NT2/D1 (cell line): ENCODE measurements at regions not wholly inside any gene's neighbourhood (a gene's known extent, or its start where the extent isn't known, plus 50 kb on each side); places are given as distances from the start of the nearest gene placed in this dataset.

Experiments used
- DNase-seq: peaks from one replicate; pipeline ENCODE4 v3.0.0-alpha.2; 2011; ENCODE audit warnings: low read depth, low spot score
- H3K27me3 ChIP-seq: 2 replicates; pipeline ENCODE4 v1.6.0; 2011; ENCODE audit warnings: mild to moderate bottlenecking; ENCODE audit not compliant: insufficient read length, insufficient read depth
- H3K36me3 ChIP-seq: 2 replicates; pipeline ENCODE4 v1.6.1; 2011; ENCODE audit warnings: mild to moderate bottlenecking, low read length, mixed read lengths; ENCODE audit not compliant: insufficient read depth, insufficient read length
- H3K4me1 ChIP-seq: 2 replicates; pipeline ENCODE4 v1.5.1; 2011; ENCODE audit not compliant: insufficient read depth, insufficient read length
- H3K4me3 ChIP-seq: 2 replicates; pipeline ENCODE4 v1.5.1; 2011; ENCODE audit warnings: low read depth; ENCODE audit not compliant: insufficient read length
- H3K9ac ChIP-seq: 2 replicates; pipeline ENCODE4 v1.6.0; 2011; ENCODE audit warnings: low read depth; ENCODE audit not compliant: insufficient read length
- H3K9me3 ChIP-seq: 2 replicates; pipeline ENCODE4 v1.5.1; 2011; ENCODE audit warnings: mild to moderate bottlenecking, low read length; ENCODE audit not compliant: insufficient read depth
- SUZ12 ChIP-seq: IDR thresholded peaks from 2 replicates; pipeline ENCODE4 v1.6.1; 2011; ENCODE audit not compliant: insufficient read length, insufficient read depth; ENCODE audit errors: extremely low read depth
- YY1 ChIP-seq: IDR thresholded peaks from 2 replicates; pipeline ENCODE4 v1.6.1; 2011; ENCODE audit not compliant: insufficient read length, insufficient read depth
- ZNF274 ChIP-seq: IDR thresholded peaks from 2 replicates; pipeline ENCODE4 v1.6.1; 2011; ENCODE audit warnings: mild to moderate bottlenecking, low read depth, low read length

DNA sequence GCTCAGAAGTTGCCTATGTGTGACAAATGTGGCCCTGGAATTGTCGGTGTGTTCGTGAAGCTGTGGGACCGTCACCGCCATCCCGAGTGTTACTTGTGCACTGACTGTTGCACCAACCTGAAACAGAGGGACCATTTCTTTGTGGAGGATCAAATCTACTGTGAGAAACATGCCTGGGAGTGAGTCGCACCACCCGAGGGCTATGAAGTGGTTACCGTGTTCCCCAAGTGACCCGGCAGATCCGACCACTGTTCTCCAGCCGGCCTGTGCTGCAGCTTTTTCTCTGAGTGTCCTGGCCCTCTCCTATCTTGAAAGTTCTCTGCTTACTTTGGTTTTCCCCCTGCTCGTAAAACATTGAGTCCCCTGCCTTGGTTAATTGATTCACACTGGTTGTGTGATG is 65.3 kb downstream of the VCPKMT start:
- Histone ChIP-seq H3K4me3 (no peak overlapping the region), H3K9me3 (no peaks in the 10 kb centered on the region), H3K36me3 (no peaks in the 10 kb centered on the region), H3K27me3 (no peaks in the 10 kb centered on the region), H3K9ac (no peak overlapping the region), H3K4me1 (peaks cover 3% of the 10 kb centered on the region)
- no peak for DNase-seq
- TF ChIP-seq YY1: no peak
- TF ChIP-seq SUZ12: no peak
- no peak for TF ChIP-seq ZNF274

DNA sequence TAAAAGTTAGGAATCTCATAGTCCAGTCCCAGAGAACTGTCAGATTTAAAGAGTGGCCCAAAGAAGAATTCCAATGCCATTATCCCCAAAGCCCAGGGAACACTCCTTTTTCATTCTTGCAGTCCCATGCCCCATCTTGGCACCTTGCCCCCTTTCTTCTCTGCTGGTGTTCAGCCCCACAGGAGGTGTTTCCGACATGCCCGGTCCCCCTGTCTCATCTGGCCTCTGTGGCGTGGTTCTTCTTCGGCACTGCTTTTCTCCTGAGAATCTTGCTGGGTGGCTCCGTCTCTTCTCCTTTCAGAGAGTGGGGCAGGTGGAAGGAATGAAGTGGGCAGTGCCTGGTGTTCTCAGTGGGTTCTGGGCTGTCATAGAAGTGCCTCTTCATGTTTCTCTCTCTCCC is 64.7 kb downstream of the VCPKMT start:
- H3K27me3 ChIP-seq: no peaks in the 10 kb centered on the region
- DNase-seq: no peak
- TF ChIP-seq SUZ12 (no peak), YY1 (no peak), ZNF274 (no peak)
- no peak overlapping the region for H3K9ac ChIP-seq
- H3K4me1 ChIP-seq: peaks cover 3% of the 10 kb centered on the region
- H3K36me3 ChIP-seq: no peaks in the 10 kb centered on the region
- no peaks in the 10 kb centered on the region for H3K9me3 ChIP-seq
- no peak overlapping the region for H3K4me3 ChIP-seq

DNA sequence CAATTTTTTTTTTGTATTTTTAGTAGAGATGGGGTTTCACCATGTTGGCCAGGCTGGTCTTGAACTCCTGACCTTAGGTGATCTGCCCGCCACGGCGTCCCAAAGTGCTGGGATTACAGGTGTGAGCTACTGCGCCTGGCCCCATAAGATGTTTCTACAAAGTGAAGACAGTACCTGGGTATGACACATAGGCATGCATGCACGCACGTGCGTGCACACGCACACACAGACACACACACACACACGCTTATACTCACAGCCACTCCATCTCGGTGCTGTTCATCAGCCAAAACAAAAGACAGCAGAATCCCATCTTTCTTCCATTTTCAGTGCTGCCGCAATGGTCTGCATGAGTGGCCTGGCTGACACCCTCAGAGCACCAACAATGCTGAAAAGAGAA is 63.9 kb downstream of the VCPKMT start:
- H3K9ac ChIP-seq: no peak overlapping the region
- DNase-seq: no peak
- TF ChIP-seq SUZ12 (no peak), YY1 (no peak), ZNF274 (no peak)

DNA sequence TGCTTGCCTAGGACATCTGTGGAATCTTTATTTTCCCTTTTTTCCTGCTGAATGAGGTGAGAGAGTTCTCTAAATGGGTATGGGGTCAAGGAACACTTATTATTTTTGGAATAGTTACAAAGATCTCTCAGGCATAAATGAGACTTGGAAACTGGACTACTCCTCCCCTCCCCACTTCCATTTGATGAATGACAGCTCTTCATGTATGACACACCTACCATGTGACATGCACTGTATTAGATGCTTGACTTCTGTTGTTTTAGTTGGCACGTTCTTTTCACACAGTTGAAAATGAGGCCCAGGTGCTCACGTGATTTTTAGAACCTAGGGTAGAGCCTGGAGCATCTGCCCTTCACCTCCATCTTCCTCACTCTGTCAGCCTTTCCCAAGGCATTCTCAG is 62.4 kb downstream of the VCPKMT start:
- no peak for DNase-seq
- Histone ChIP-seq H3K36me3 (no peaks in the 10 kb centered on the region), H3K4me1 (no peaks in the 10 kb centered on the region), H3K4me3 (no peak overlapping the region), H3K9ac (no peak overlapping the region), H3K27me3 (no peaks in the 10 kb centered on the region), H3K9me3 (no peaks in the 10 kb centered on the region)
- TF ChIP-seq YY1 (no peak), SUZ12 (no peak), ZNF274 (no peak)

More for the DNA sequence above, 63.9 kb downstream of the VCPKMT start:
- Histone ChIP-seq H3K27me3 (no peaks in the 10 kb centered on the region), H3K4me3 (no peak overlapping the region), H3K4me1 (no peaks in the 10 kb centered on the region), H3K9me3 (no peaks in the 10 kb centered on the region), H3K36me3 (no peaks in the 10 kb centered on the region)

DNA sequence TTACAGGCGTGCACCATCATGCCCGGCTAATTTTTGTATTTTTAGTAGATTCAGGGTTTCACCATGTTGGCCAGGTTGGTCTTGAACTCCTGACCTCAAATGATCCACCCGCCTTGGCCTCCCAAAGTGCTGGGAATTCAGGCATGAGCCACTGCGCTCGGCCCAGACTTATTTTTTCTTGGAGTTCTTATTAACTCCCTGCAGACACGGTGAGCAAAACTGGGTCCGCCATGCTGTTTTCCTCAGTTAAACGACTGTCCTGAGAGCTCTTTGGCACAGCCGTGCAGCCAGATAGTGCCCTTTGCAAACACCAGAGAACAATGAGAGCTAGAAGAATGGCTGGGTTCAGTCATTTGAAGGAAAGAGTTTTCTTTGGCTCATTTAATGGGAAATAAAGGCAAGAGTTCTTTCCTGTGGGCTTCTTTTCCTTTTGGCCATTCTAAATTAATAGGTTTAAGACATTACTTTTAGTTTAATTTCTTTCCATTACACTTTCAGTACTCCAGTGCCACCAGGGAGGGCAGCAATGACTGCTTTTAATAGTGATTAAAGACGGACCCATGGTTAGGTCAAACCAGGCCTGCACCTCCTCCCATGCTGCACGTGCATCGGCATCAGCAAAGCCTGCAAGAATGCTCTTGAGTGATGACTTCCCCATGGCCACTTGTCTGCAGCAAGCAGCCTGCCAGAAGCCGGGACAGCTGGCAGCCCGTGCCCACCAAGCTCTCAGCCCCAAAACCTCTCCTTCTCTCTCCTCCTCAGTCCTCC is 60.7 kb downstream of the VCPKMT start:
- H3K4me1 ChIP-seq: peaks cover 4% of the 10 kb centered on the region
- no peaks in the 10 kb centered on the region for H3K36me3 ChIP-seq
- TF ChIP-seq YY1 (no peak), SUZ12 (no peak), ZNF274 (no peak)
- H3K27me3 ChIP-seq: no peaks in the 10 kb centered on the region
- H3K4me3 ChIP-seq: no peak overlapping the region
- H3K9ac ChIP-seq: no peak overlapping the region
- H3K9me3 ChIP-seq: no peaks in the 10 kb centered on the region
- no peak for DNase-seq

DNA sequence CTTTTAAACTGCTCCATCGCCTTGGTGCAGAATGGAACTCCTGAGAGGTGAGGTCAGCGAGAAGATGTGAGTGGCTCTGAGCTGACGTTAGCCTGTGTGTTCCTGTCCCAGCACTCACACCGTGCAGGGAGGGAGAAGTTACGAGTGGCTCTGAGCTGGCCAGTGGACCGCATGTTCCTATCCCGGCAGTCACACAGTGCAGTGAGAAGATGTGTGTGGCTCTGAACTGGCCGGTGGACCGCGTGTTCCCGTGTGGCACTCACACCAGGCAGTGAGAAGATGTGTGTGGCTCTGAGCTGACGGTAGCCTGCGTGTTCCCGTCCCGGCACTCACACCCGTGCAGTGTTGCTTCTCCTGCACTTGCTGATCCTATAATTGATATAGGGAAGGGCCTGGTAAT is 59.9 kb downstream of the VCPKMT start:
- H3K4me1 ChIP-seq: peaks cover 4% of the 10 kb centered on the region
- no peak for DNase-seq
- H3K9ac ChIP-seq: no peak overlapping the region
- no peak overlapping the region for H3K4me3 ChIP-seq
- TF ChIP-seq SUZ12: no peak
- TF ChIP-seq ZNF274: no peak
- TF ChIP-seq YY1: no peak
- H3K27me3 ChIP-seq: no peaks in the 10 kb centered on the region
- no peaks in the 10 kb centered on the region for H3K36me3 ChIP-seq
- no peaks in the 10 kb centered on the region for H3K9me3 ChIP-seq

DNA sequence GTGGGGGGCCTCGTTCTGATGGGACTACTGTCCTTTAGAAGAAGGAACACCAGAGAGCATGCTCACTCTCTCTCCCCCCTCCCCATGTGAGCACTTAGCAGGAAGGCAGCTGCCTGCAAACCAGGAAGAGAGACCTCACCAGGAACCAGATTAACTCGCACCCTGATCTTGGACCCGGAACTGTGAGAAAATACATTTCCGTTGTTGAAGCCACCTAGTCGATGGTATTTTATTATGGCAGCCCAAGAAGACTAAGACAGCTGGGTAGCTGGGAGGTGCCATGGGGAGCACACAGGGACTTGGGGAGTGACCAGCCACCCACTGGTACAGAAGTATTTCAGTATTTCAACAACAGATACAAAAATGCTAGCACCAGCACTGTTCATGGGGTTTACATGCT is 59.0 kb downstream of the VCPKMT start:
- Histone ChIP-seq H3K9ac (no peak overlapping the region), H3K36me3 (no peaks in the 10 kb centered on the region), H3K4me3 (no peak overlapping the region), H3K9me3 (no peaks in the 10 kb centered on the region), H3K4me1 (peaks cover 5% of the 10 kb centered on the region), H3K27me3 (no peaks in the 10 kb centered on the region)
- no peak for DNase-seq
- no peak for TF ChIP-seq YY1
- TF ChIP-seq ZNF274: no peak
- TF ChIP-seq SUZ12: no peak
